Activated naive CD4-positive, alpha-beta T cell treated with anti-CD3 and anti-CD28 coated beads, Interleukin-2, amount 10 ng/mL, durations not matched to agents 7 days and 5 days (primary cell): ENCODE measurements at regions not wholly inside any gene's neighbourhood (a gene's known extent, or its start where the extent isn't known, plus 50 kb on each side); places are given as distances from the start of the nearest gene placed in this dataset.
"Not testable (repeated sequence)": the region's sequence is repeated elsewhere in the genome, so short reads cannot be mapped to it uniquely, and the experiment has no call there.

ENCODE experiments used
- CTCF ChIA-PET: fragments of 350-600 bp; sonication (Branson Sonifier 250); formaldehyde crosslinking; loops from one replicate; lab custom pipeline; 2021; ENCODE audit warnings: antibody characterized with exemption; lab: Charles Lee
- DNase-seq: peaks from one replicate; pipeline ENCODE4 v3.0.0-alpha.2; 2020
- H3K27ac Mint-ChIP-seq: one replicate; pipeline ENCODE4 v1.8.0; 2021; ENCODE audit warnings: mild to moderate bottlenecking, moderate library complexity, mixed read lengths
- H3K27me3 Mint-ChIP-seq: one replicate; pipeline ENCODE4 v1.8.0; 2021; ENCODE audit warnings: mild to moderate bottlenecking, mixed read lengths
- H3K36me3 Mint-ChIP-seq: one replicate; pipeline ENCODE4 v1.8.0; 2021; ENCODE audit warnings: mixed read lengths
- H3K4me1 Mint-ChIP-seq: one replicate; pipeline ENCODE4 v1.8.0; 2021; ENCODE audit warnings: mixed read lengths
- H3K4me3 Mint-ChIP-seq: one replicate; pipeline ENCODE4 v1.8.0; 2021; ENCODE audit warnings: mild to moderate bottlenecking, moderate library complexity, mixed read lengths
- H3K9me3 Mint-ChIP-seq: one replicate; pipeline ENCODE4 v1.8.0; 2021; ENCODE audit warnings: mixed read lengths

- H3K27ac Mint-ChIP-seq: no peak overlapping the region
- H3K9me3 Mint-ChIP-seq: no peaks in the 10 kb centered on the region
- CTCF ChIA-PET: no interaction called here
Measured at GRCh38 chr5:167850911-167851310, 440.5 kb upstream of the WWC1 start.

GRCh38 chr5:167851416-167851815 lies 440.0 kb upstream of the WWC1 start:
- Mint-ChIP-seq H3K4me3 (no peak overlapping the region), H3K27me3 (no peaks in the 10 kb centered on the region), H3K4me1 (no peaks in the 10 kb centered on the region), H3K36me3 (no peaks in the 10 kb centered on the region), H3K27ac (no peak overlapping the region), H3K9me3 (no peaks in the 10 kb centered on the region)
- DNase-seq: no peak
- CTCF ChIA-PET: no interaction called here

More at GRCh38 chr5:167850911-167851310, 440.5 kb upstream of the WWC1 start:
- DNase-seq: no peak
- Mint-ChIP-seq H3K4me1 (no peaks in the 10 kb centered on the region), H3K27me3 (no peaks in the 10 kb centered on the region), H3K36me3 (no peaks in the 10 kb centered on the region), H3K4me3 (no peak overlapping the region)

- no peak overlapping the region for H3K4me3 Mint-ChIP-seq
- DNase-seq: no peak
- H3K4me1 Mint-ChIP-seq: no peaks in the 10 kb centered on the region
- H3K9me3 Mint-ChIP-seq: no peaks in the 10 kb centered on the region
- H3K27ac Mint-ChIP-seq: no peak overlapping the region
- CTCF ChIA-PET: no interaction called here
- no peaks in the 10 kb centered on the region for H3K27me3 Mint-ChIP-seq
- no peaks in the 10 kb centered on the region for H3K36me3 Mint-ChIP-seq
Measured at GRCh38 chr5:167852515-167852914, 438.9 kb upstream of the WWC1 start.

GRCh38 chr5:167853421-167853820 lies 438.0 kb upstream of the WWC1 start:
- no peaks in the 10 kb centered on the region for H3K4me1 Mint-ChIP-seq
- CTCF ChIA-PET: no interaction called here
- no peaks in the 10 kb centered on the region for H3K27me3 Mint-ChIP-seq
- no peak overlapping the region for H3K4me3 Mint-ChIP-seq
- H3K27ac Mint-ChIP-seq: no peak overlapping the region
- DNase-seq: no peak
- H3K9me3 Mint-ChIP-seq: peaks cover 3% of the 10 kb centered on the region
- H3K36me3 Mint-ChIP-seq: no peaks in the 10 kb centered on the region

GRCh38 chr5:167855818-167856217 lies 435.6 kb upstream of the WWC1 start:
- CTCF ChIA-PET: no interaction called here
- Mint-ChIP-seq H3K36me3 (no peaks in the 10 kb centered on the region), H3K4me3 (no peak overlapping the region), H3K27ac (no peak overlapping the region), H3K4me1 (no peaks in the 10 kb centered on the region), H3K9me3 (peaks cover 3% of the 10 kb centered on the region), H3K27me3 (no peaks in the 10 kb centered on the region)
- no peak for DNase-seq

GRCh38 chr5:167857321-167857720 lies 434.1 kb upstream of the WWC1 start:
- Mint-ChIP-seq H3K36me3 (no peaks in the 10 kb centered on the region), H3K27ac (no peak overlapping the region), H3K27me3 (no peaks in the 10 kb centered on the region), H3K4me1 (no peaks in the 10 kb centered on the region), H3K4me3 (no peak overlapping the region), H3K9me3 (peaks cover 6% of the 10 kb centered on the region)
- DNase-seq: no peak
- CTCF ChIA-PET: no interaction called here

- CTCF ChIA-PET, H3K27me3 Mint-ChIP-seq, DNase-seq, H3K36me3 Mint-ChIP-seq, H3K27ac Mint-ChIP-seq, H3K4me1 Mint-ChIP-seq, H3K9me3 Mint-ChIP-seq, H3K4me3 Mint-ChIP-seq: not testable (repeated sequence)
Measured at GRCh38 chr5:167858186-167858855, 433.1 kb upstream of the WWC1 start.

- peak; percentile 23 for DNase-seq
- H3K4me1 Mint-ChIP-seq: no peaks in the 10 kb centered on the region
- no peak overlapping the region for H3K4me3 Mint-ChIP-seq
- no peaks in the 10 kb centered on the region for H3K27me3 Mint-ChIP-seq
- CTCF ChIA-PET: no interaction called here
- peaks cover 6% of the 10 kb centered on the region for H3K9me3 Mint-ChIP-seq
- no peaks in the 10 kb centered on the region for H3K36me3 Mint-ChIP-seq
- no peak overlapping the region for H3K27ac Mint-ChIP-seq
Measured at GRCh38 chr5:167861129-167861927, 430.1 kb upstream of the WWC1 start.

- H3K36me3 Mint-ChIP-seq: no peaks in the 10 kb centered on the region
- no peak overlapping the region for H3K27ac Mint-ChIP-seq
- peaks cover 7% of the 10 kb centered on the region for H3K9me3 Mint-ChIP-seq
- H3K4me3 Mint-ChIP-seq: no peak overlapping the region
- CTCF ChIA-PET: no interaction called here
- no peak for DNase-seq
- no peaks in the 10 kb centered on the region for H3K27me3 Mint-ChIP-seq
- H3K4me1 Mint-ChIP-seq: no peaks in the 10 kb centered on the region
Measured at GRCh38 chr5:167861928-167862426, 429.5 kb upstream of the WWC1 start.

GRCh38 chr5:167863883-167864282 lies 427.6 kb upstream of the WWC1 start:
- Mint-ChIP-seq H3K4me3 (no peak overlapping the region), H3K27ac (no peak overlapping the region), H3K36me3 (no peaks in the 10 kb centered on the region), H3K27me3 (no peaks in the 10 kb centered on the region), H3K4me1 (no peaks in the 10 kb centered on the region), H3K9me3 (peaks cover 4% of the 10 kb centered on the region)
- no peak for DNase-seq
- CTCF ChIA-PET: no interaction called here

GRCh38 chr5:167864801-167865200 lies 426.6 kb upstream of the WWC1 start:
- peaks cover 4% of the 10 kb centered on the region for H3K9me3 Mint-ChIP-seq

GRCh38 chr5:167866797-167867196 lies 424.6 kb upstream of the WWC1 start:
- Mint-ChIP-seq H3K4me1 (no peaks in the 10 kb centered on the region), H3K27ac (no peak overlapping the region), H3K27me3 (no peaks in the 10 kb centered on the region), H3K36me3 (no peaks in the 10 kb centered on the region), H3K4me3 (no peak overlapping the region), H3K9me3 (peaks cover 1% of the 10 kb centered on the region)
- CTCF ChIA-PET: no interaction called here
- DNase-seq: no peak

More at GRCh38 chr5:167864801-167865200, 426.6 kb upstream of the WWC1 start:
- CTCF ChIA-PET: no interaction called here
- no peak for DNase-seq
- no peaks in the 10 kb centered on the region for H3K36me3 Mint-ChIP-seq
- H3K27me3 Mint-ChIP-seq: no peaks in the 10 kb centered on the region
- H3K4me3 Mint-ChIP-seq: no peak overlapping the region
- H3K27ac Mint-ChIP-seq: no peak overlapping the region
- no peaks in the 10 kb centered on the region for H3K4me1 Mint-ChIP-seq

- Mint-ChIP-seq H3K4me1 (no peaks in the 10 kb centered on the region), H3K27ac (no peak overlapping the region), H3K9me3 (peaks cover 1% of the 10 kb centered on the region), H3K4me3 (no peak overlapping the region), H3K27me3 (no peaks in the 10 kb centered on the region), H3K36me3 (no peaks in the 10 kb centered on the region)
- DNase-seq: no peak
- CTCF ChIA-PET: no interaction called here
Measured at GRCh38 chr5:167867281-167867680, 424.2 kb upstream of the WWC1 start.

GRCh38 chr5:167869125-167869524 lies 422.3 kb upstream of the WWC1 start:
- no peaks in the 10 kb centered on the region for H3K4me1 Mint-ChIP-seq
- no peak overlapping the region for H3K4me3 Mint-ChIP-seq
- H3K27me3 Mint-ChIP-seq: no peaks in the 10 kb centered on the region
- H3K36me3 Mint-ChIP-seq: no peaks in the 10 kb centered on the region
- peaks cover 4% of the 10 kb centered on the region for H3K9me3 Mint-ChIP-seq
- no peak for DNase-seq
- CTCF ChIA-PET: no interaction called here
- H3K27ac Mint-ChIP-seq: no peak overlapping the region

- Mint-ChIP-seq H3K27ac (no peak overlapping the region), H3K36me3 (no peaks in the 10 kb centered on the region), H3K4me1 (no peaks in the 10 kb centered on the region), H3K9me3 (peaks cover 5% of the 10 kb centered on the region), H3K4me3 (no peak overlapping the region), H3K27me3 (no peaks in the 10 kb centered on the region)
- DNase-seq: no peak
- CTCF ChIA-PET: no interaction called here
Measured at GRCh38 chr5:167870055-167870454, 421.4 kb upstream of the WWC1 start.
